Panc1 (cell line): ENCODE measurements at regions not wholly inside any gene's neighbourhood (a gene's known extent, or its start where the extent isn't known, plus 50 kb on each side); places are given as distances from the start of the nearest gene placed in this dataset.

ENCODE experiments used
- CTCF ChIP-seq: fragments of 450-650 bp; IDR thresholded peaks from 2 replicates; pipeline ENCODE4 v1.5.1; 2017; ENCODE audit warnings: mild to moderate bottlenecking
- POLR2AphosphoS5 ChIP-seq: IDR thresholded peaks from 2 replicates; pipeline ENCODE4 v1.6.1; 2012; ENCODE audit warnings: mild to moderate bottlenecking, low read depth, low read length, moderate library complexity
- SIN3A ChIP-seq: IDR thresholded peaks from 2 replicates; pipeline ENCODE4 v1.6.1; 2012; ENCODE audit warnings: low read depth, mild to moderate bottlenecking, low read length, moderate library complexity, borderline replicate concordance; ENCODE audit not compliant: insufficient read depth
- TCF7L2 ChIP-seq: IDR thresholded peaks from 2 replicates; pipeline ENCODE4 v1.6.1; 2011; ENCODE audit warnings: mild to moderate bottlenecking, low read depth, low read length, inconsistent platforms
- TF ChIP-seq, protein P1 (sequence below), 2 experiments: IDR thresholded peaks; 2 replicates each; pipeline ENCODE4 v1.6.1; 2011 to 2012; ENCODE audit warnings: low read depth in 2 of 2, control low read depth in 1 of 2, low read length in 1 of 2, mild to moderate bottlenecking in 1 of 2, moderate library complexity in 1 of 2; ENCODE audit not compliant: insufficient read depth in 1 of 2

DNA sequence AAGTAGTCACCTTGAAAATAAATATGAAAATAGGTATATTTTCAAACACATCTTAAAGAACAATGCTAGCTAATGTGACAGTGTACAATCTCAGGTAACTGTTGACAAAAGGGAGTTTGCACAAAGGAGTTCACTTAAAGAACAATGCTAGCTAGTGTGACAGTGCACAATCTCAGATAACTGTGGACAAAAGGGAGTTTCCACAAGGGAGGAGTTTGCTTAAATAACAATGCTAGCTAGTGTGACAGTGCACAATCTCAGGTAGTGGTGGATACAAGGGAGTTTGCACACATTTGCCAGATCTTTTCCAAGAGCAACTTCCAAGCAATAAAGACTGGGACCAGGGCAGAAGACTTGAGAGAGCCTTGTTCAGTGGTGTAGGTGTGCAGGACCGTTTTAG is 442.9 kb upstream of the FTMT start:
- no peak for TF ChIP-seq CTCF
- TF ChIP-seq SIN3A: no peak
- TF ChIP-seq, protein P1, sequence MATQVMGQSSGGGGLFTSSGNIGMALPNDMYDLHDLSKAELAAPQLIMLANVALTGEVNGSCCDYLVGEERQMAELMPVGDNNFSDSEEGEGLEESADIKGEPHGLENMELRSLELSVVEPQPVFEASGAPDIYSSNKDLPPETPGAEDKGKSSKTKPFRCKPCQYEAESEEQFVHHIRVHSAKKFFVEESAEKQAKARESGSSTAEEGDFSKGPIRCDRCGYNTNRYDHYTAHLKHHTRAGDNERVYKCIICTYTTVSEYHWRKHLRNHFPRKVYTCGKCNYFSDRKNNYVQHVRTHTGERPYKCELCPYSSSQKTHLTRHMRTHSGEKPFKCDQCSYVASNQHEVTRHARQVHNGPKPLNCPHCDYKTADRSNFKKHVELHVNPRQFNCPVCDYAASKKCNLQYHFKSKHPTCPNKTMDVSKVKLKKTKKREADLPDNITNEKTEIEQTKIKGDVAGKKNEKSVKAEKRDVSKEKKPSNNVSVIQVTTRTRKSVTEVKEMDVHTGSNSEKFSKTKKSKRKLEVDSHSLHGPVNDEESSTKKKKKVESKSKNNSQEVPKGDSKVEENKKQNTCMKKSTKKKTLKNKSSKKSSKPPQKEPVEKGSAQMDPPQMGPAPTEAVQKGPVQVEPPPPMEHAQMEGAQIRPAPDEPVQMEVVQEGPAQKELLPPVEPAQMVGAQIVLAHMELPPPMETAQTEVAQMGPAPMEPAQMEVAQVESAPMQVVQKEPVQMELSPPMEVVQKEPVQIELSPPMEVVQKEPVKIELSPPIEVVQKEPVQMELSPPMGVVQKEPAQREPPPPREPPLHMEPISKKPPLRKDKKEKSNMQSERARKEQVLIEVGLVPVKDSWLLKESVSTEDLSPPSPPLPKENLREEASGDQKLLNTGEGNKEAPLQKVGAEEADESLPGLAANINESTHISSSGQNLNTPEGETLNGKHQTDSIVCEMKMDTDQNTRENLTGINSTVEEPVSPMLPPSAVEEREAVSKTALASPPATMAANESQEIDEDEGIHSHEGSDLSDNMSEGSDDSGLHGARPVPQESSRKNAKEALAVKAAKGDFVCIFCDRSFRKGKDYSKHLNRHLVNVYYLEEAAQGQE (IDR thresholded peaks at IDR 0.05; ENCODE audit: insufficient read depth in 1 of 2, low read depth in 2 of 2, low read length in 1 of 2): no peak
- no peak for TF ChIP-seq POLR2AphosphoS5
- TF ChIP-seq TCF7L2: no peak
